Fibroblast of lung (primary cell): ENCODE measurements at regions not wholly inside any gene's neighbourhood (a gene's known extent, or its start where the extent isn't known, plus 50 kb on each side); places are given as distances from the start of the nearest gene placed in this dataset.

Experiments
- EZH2 ChIP-seq: IDR thresholded peaks from 2 replicates; pipeline ENCODE4 v1.5.1; 2012; ENCODE audit warnings: low read length, control low read depth, mild to moderate bottlenecking; ENCODE audit errors: missing control alignments
- TF ChIP-seq, protein P1 (sequence below), 2 donors: IDR thresholded peaks in 1 of 2; conservative IDR thresholded peaks in 1 of 2; 1 replicate in 1 of 2; 2 replicates in 1 of 2; pipeline ENCODE4 v1.5.1; 2011 to 2012; ENCODE audit warnings: low read length in 2 of 2, control low read depth in 1 of 2, inconsistent platforms in 1 of 2, low read depth in 1 of 2, mild to moderate bottlenecking in 1 of 2

DNA sequence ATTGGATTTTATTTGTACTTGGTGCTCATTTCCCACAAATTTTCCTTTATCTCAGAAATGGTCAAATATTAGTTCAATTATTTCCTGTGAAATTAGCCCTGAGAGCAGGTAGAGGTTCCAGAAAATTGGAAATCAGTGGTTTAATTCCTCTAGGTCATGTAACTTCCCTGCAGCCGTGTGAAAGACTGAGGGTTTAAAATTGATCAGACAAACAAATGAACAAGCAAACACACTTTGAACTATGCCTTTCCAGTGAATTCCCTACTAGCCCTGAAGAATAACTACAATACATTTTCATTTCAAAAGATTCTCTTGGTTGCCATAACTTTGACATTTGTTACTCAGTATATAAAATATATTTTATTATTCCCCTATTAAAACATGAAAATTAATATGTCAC lies 1116.7 kb downstream of the REEP3 start:
- TF ChIP-seq, protein P1, sequence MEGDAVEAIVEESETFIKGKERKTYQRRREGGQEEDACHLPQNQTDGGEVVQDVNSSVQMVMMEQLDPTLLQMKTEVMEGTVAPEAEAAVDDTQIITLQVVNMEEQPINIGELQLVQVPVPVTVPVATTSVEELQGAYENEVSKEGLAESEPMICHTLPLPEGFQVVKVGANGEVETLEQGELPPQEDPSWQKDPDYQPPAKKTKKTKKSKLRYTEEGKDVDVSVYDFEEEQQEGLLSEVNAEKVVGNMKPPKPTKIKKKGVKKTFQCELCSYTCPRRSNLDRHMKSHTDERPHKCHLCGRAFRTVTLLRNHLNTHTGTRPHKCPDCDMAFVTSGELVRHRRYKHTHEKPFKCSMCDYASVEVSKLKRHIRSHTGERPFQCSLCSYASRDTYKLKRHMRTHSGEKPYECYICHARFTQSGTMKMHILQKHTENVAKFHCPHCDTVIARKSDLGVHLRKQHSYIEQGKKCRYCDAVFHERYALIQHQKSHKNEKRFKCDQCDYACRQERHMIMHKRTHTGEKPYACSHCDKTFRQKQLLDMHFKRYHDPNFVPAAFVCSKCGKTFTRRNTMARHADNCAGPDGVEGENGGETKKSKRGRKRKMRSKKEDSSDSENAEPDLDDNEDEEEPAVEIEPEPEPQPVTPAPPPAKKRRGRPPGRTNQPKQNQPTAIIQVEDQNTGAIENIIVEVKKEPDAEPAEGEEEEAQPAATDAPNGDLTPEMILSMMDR (conservative IDR thresholded peaks at IDR 0.05 in 1 of 2, IDR thresholded peaks at IDR 0.05 in 1 of 2; ENCODE audit: low read depth in 1 of 2, low read length in 2 of 2) = no peak
- TF ChIP-seq EZH2 = no peak
